Muscle of back (tissue), 3 donors: ENCODE measurements at regions not wholly inside any gene's neighbourhood (a gene's known extent, or its start where the extent isn't known, plus 50 kb on each side); places are given as distances from the start of the nearest gene placed in this dataset.
A peak's percentile ranks its signal among the peaks of the same experiment; 100 is the strongest.

Source experiments
- DNase-seq, 3 donors: peaks; one replicate each; pipeline versions ENCODE4 v3.0.0 to v3.0.0-alpha.2; 2013

- no peak for DNase-seq
Measured at GRCh38 chr1:193358419-193358818, 172.0 kb upstream of the B3GALT2 start.

GRCh38 chr1:193356249-193356648 is 169.8 kb upstream of the B3GALT2 start:
- no peak for DNase-seq

- DNase-seq: no peak
Measured at GRCh38 chr1:193355626-193356025, 169.2 kb upstream of the B3GALT2 start.

GRCh38 chr1:193355178-193355577 is 168.8 kb upstream of the B3GALT2 start:
- DNase-seq: no peak

- no peak for DNase-seq
Measured at GRCh38 chr1:193348769-193349535, 162.5 kb upstream of the B3GALT2 start.

- DNase-seq: peak; percentile 10 to 44 (median 40)
Measured at GRCh38 chr1:193348091-193348768, 161.8 kb upstream of the B3GALT2 start.

GRCh38 chr1:193346085-193346484 is 159.7 kb upstream of the B3GALT2 start:
- DNase-seq: no peak

- DNase-seq: no peak
Measured at GRCh38 chr1:193342811-193343210, 156.4 kb upstream of the B3GALT2 start.

GRCh38 chr1:193340331-193340730 is 153.9 kb upstream of the B3GALT2 start:
- DNase-seq: no peak

GRCh38 chr1:193339401-193339800 is 153.0 kb upstream of the B3GALT2 start:
- DNase-seq: no peak

- DNase-seq: peak in 1 of 3 donors; percentile 19
Measured at GRCh38 chr1:193338194-193338593, 151.8 kb upstream of the B3GALT2 start.

- peak; percentile 15 to 91 (median 37) for DNase-seq
Measured at GRCh38 chr1:193335806-193336428, 149.5 kb upstream of the B3GALT2 start.

GRCh38 chr1:193333166-193333565 is 146.8 kb upstream of the B3GALT2 start:
- no peak for DNase-seq

GRCh38 chr1:193326296-193326695 is 139.9 kb upstream of the B3GALT2 start:
- no peak for DNase-seq

- no peak for DNase-seq
Measured at GRCh38 chr1:193325771-193326170, 139.4 kb upstream of the B3GALT2 start.

GRCh38 chr1:193325042-193325441 is 138.6 kb upstream of the B3GALT2 start:
- DNase-seq: no peak

GRCh38 chr1:193322211-193322610 is 135.8 kb upstream of the B3GALT2 start:
- DNase-seq: peak in 1 of 3 donors; percentile 79

- DNase-seq: no peak
Measured at GRCh38 chr1:193321242-193321840, 134.9 kb upstream of the B3GALT2 start.

- no peak for DNase-seq
Measured at GRCh38 chr1:193320270-193320669, 133.9 kb upstream of the B3GALT2 start.

- no peak for DNase-seq
Measured at GRCh38 chr1:193318347-193318746, 131.9 kb upstream of the B3GALT2 start.

GRCh38 chr1:193313354-193314140 is 127.1 kb upstream of the B3GALT2 start:
- no peak for DNase-seq

GRCh38 chr1:193312432-193312831 is 126.0 kb upstream of the B3GALT2 start:
- DNase-seq: no peak
